C4-2B (cell line): ENCODE measurements at regions not wholly inside any gene's neighbourhood (a gene's known extent, or its start where the extent isn't known, plus 50 kb on each side); places are given as distances from the start of the nearest gene placed in this dataset.

ENCODE experiments used
- CTCF ChIP-seq: fragments of 450-650 bp; conservative IDR thresholded peaks from 2 replicates; pipeline ENCODE4 v1.5.1; 2017; ENCODE audit warnings: mild to moderate bottlenecking
- ZFX ChIP-seq: fragments of 450-650 bp; IDR thresholded peaks from 2 replicates; pipeline ENCODE4 v1.6.1; 2017

- TF ChIP-seq CTCF: no peak
- no peak for TF ChIP-seq ZFX
Measured at GRCh38 chr3:43919029-43919428, 228.3 kb downstream of the ABHD5 start.
